Mesothelial cell of epicardium (in vitro differentiated cells): ENCODE measurements at regions not wholly inside any gene's neighbourhood (a gene's known extent, or its start where the extent isn't known, plus 50 kb on each side); places are given as distances from the start of the nearest gene placed in this dataset.

ENCODE experiments used
- DNase-seq, 2 experiments: peaks; one replicate each; pipeline ENCODE4 v3.0.0; 2021; ENCODE audit warnings: low spot score in 2 of 2; ENCODE audit not compliant: unreplicated experiment in 2 of 2
- H3K27ac Mint-ChIP-seq: 2 replicates; pipeline ENCODE4 v1.8.0; 2021; ENCODE audit warnings: mixed read lengths
- H3K27me3 Mint-ChIP-seq: 2 replicates; pipeline ENCODE4 v1.8.0; 2021; ENCODE audit warnings: low read depth, mixed read lengths
- H3K36me3 Mint-ChIP-seq: 2 replicates; pipeline ENCODE4 v1.8.0; 2021; ENCODE audit warnings: mixed read lengths
- H3K4me1 Mint-ChIP-seq: 2 replicates; pipeline ENCODE4 v1.8.0; 2021; ENCODE audit warnings: mixed read lengths
- H3K4me3 Mint-ChIP-seq: 2 replicates; pipeline ENCODE4 v1.8.0; 2021; ENCODE audit warnings: mild to moderate bottlenecking, moderate library complexity, mixed read lengths
- H3K9me3 Mint-ChIP-seq: 2 replicates; pipeline ENCODE4 v1.8.0; 2021; ENCODE audit warnings: mixed read lengths
- CTCF ChIP-seq: fragments of 200-600 bp; sonication (generic); IDR thresholded peaks from one replicate; pipeline ENCODE4 v1.5.0; 2021; ENCODE audit warnings: antibody characterized with exemption; ENCODE audit not compliant: unreplicated experiment

DNA sequence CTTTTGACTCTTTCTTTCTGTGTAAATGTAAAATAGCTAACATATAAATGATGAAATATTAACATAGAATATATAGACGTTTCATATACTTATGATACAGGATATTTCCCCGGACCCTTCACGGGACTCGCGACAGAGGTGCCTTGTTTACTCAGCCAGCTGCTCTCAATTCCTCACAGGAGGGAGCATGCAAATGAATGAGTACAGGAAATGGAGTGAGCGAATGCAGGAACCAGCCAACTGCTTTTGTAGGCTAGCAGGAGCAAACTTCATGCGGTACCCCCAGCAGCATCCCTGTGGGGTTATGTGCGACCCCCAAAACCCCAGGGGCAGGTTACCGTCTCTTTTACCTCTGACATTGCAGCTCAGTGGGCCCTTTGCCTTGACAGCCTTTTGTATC lies 110.3 kb upstream of the PDHA2 start:
- Mint-ChIP-seq H3K27me3 (no peaks in the 10 kb centered on the region), H3K4me1 (peaks cover 21% of the 10 kb centered on the region), H3K27ac (no peak overlapping the region), H3K4me3 (no peak overlapping the region), H3K9me3 (peaks cover 2% of the 10 kb centered on the region), H3K36me3 (peaks cover 2% of the 10 kb centered on the region)
- DNase-seq: no peak
- TF ChIP-seq CTCF: no peak

DNA sequence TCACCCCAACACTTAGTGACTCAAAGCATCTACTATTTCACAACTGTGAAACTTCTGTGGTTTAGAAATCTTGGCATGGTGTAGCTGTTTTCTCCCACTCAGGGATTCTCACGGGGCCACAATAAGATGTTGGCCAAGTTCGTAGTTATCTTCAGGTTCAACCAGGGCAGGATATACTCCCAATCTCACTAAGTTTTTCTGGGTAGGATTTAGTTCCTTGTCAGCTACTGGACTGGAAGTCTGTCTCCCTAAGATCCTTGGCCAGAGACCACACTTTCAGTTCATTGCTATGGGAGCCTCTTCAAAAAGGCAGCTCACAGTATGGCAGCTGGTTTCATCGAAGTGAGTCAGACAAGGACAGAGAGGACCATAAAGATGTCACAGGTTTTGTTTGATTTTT lies 111.7 kb upstream of the PDHA2 start:
- no peaks in the 10 kb centered on the region for H3K9me3 Mint-ChIP-seq
- no peaks in the 10 kb centered on the region for H3K36me3 Mint-ChIP-seq
- no peak for DNase-seq
- no peak for TF ChIP-seq CTCF
- peaks cover 21% of the 10 kb centered on the region for H3K4me1 Mint-ChIP-seq
- no peak overlapping the region for H3K27ac Mint-ChIP-seq
- H3K4me3 Mint-ChIP-seq: no peak overlapping the region
- no peaks in the 10 kb centered on the region for H3K27me3 Mint-ChIP-seq

DNA sequence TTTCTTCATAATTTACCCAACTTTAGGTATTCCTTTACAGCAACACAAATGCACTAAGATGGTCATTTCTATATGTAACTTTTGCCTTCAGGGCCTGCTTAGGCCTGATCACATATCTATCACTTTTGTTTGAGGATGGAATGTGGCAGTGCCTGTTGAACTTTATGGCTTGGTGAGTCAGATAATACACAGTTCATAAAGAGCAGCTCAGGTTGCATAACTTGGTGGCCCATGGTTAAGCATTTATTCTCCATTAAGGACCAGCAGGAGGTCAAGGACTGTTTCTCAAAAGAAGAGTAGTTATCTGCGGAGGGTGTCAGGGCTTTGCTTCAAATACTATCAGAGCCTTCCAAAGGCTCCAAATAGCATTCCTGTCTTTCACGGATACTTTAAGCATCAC lies 124.1 kb upstream of the PDHA2 start:
- DNase-seq: no peak
- Mint-ChIP-seq H3K27me3 (no peaks in the 10 kb centered on the region), H3K4me1 (no peaks in the 10 kb centered on the region), H3K4me3 (no peak overlapping the region), H3K36me3 (no peaks in the 10 kb centered on the region), H3K9me3 (peaks cover 36% of the 10 kb centered on the region), H3K27ac (no peak overlapping the region)
- no peak for TF ChIP-seq CTCF

GRCh38 chr4:95714571-95714970 lies 125.3 kb upstream of the PDHA2 start:
- H3K9me3 Mint-ChIP-seq: peaks cover 36% of the 10 kb centered on the region
- no peak overlapping the region for H3K4me3 Mint-ChIP-seq
- DNase-seq: no peak
- H3K27me3 Mint-ChIP-seq: no peaks in the 10 kb centered on the region
- H3K36me3 Mint-ChIP-seq: no peaks in the 10 kb centered on the region
- no peak overlapping the region for H3K27ac Mint-ChIP-seq
- peaks cover 5% of the 10 kb centered on the region for H3K4me1 Mint-ChIP-seq
- no peak for TF ChIP-seq CTCF

DNA sequence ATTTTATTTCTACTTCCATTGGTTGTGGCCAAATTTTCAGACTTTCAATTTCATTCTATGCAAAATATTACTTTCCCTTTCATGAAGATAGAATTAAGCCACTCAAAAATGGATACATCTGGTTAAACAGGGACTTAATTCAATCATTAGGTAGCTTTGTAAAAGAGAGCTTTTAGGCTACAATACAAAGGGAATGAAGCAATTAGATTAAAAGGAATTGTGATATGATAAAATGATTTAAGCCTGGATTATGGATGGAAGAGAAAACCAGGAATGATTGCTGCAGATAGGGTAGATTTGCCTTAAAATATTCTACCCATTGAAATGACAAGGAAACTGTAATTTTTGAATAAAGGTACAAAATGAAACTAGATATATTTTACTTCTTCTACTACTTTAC lies 134.6 kb upstream of the PDHA2 start:
- Mint-ChIP-seq H3K27ac (no peak overlapping the region), H3K4me1 (peaks cover 4% of the 10 kb centered on the region), H3K36me3 (peaks cover 2% of the 10 kb centered on the region), H3K9me3 (peaks cover 15% of the 10 kb centered on the region), H3K27me3 (no peaks in the 10 kb centered on the region), H3K4me3 (no peak overlapping the region)
- TF ChIP-seq CTCF: no peak
- no peak for DNase-seq

GRCh38 chr4:95701500-95702170 lies 138.3 kb upstream of the PDHA2 start:
- no peak for TF ChIP-seq CTCF
- Mint-ChIP-seq H3K4me1 (no peaks in the 10 kb centered on the region), H3K27ac (no peak overlapping the region), H3K4me3 (no peak overlapping the region), H3K27me3 (no peaks in the 10 kb centered on the region), H3K36me3 (peaks cover 2% of the 10 kb centered on the region), H3K9me3 (peaks cover 21% of the 10 kb centered on the region)
- no peak for DNase-seq
